NCI-H128 (cell line): ENCODE measurements at regions not wholly inside any gene's neighbourhood (a gene's known extent, or its start where the extent isn't known, plus 50 kb on each side); places are given as distances from the start of the nearest gene placed in this dataset.

ENCODE experiments used
- DNase-seq: peaks from one replicate; lab custom pipeline; 2025; ENCODE audit not compliant: unreplicated experiment; lab: John Stamatoyannopoulos, UW

GRCh38 chr16:72234387-72234786 lies 62.4 kb upstream of the PMFBP1 start:
- DNase-seq = no peak

GRCh38 chr16:72228014-72228413 lies 56.1 kb upstream of the PMFBP1 start:
- DNase-seq = no peak

GRCh38 chr16:72226136-72226535 lies 54.2 kb upstream of the PMFBP1 start:
- DNase-seq = no peak

- no peak for DNase-seq
These were observed 52.4 kb upstream of the PMFBP1 start for GRCh38 chr16:72224260-72224768.

GRCh38 chr16:72222503-72222902 lies 50.5 kb upstream of the PMFBP1 start:
- DNase-seq = no peak
